HG02938 (cell line): ENCODE measurements at regions not wholly inside any gene's neighbourhood (a gene's known extent, or its start where the extent isn't known, plus 50 kb on each side); places are given as distances from the start of the nearest gene placed in this dataset.

Source experiments
- ATAC-seq: cut with Tn5 transposase; IDR thresholded peaks from one replicate; pipeline ENCODE4 v1.9.1; 2021; ENCODE audit warnings: mild to moderate bottlenecking, moderate library complexity; ENCODE audit not compliant: unreplicated experiment

DNA sequence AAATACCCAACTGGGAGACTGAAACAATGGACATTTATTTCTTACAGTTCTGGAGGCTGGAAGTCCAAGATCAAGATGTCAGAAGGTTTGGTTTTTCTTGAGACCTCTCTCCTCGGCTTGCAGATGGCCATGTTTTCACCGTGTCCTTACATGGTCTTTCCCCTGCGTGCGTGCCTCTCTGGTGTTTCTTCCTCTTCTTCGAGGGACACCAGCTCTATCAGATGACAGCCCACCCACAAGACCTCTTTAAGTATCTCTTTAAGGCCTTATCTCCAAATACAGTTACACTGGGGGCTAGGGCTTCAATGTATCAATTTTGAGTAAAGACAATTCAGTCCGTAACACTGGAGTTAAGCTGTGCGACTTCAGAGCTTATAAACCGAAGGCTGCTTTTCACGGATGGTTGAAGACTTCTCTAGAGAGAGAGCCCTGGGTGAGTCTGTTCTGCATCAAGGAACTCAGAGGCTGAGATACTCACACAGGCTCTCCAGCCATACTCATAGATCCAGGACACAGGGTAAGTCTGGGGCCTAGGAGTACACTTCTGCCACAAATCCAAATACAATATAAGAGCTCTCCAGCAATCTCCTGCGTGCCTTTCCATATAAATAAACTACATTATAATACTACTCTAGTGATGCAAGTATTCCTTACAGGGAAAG is 339.9 kb upstream of the PKDCC start:
- no peak for ATAC-seq

DNA sequence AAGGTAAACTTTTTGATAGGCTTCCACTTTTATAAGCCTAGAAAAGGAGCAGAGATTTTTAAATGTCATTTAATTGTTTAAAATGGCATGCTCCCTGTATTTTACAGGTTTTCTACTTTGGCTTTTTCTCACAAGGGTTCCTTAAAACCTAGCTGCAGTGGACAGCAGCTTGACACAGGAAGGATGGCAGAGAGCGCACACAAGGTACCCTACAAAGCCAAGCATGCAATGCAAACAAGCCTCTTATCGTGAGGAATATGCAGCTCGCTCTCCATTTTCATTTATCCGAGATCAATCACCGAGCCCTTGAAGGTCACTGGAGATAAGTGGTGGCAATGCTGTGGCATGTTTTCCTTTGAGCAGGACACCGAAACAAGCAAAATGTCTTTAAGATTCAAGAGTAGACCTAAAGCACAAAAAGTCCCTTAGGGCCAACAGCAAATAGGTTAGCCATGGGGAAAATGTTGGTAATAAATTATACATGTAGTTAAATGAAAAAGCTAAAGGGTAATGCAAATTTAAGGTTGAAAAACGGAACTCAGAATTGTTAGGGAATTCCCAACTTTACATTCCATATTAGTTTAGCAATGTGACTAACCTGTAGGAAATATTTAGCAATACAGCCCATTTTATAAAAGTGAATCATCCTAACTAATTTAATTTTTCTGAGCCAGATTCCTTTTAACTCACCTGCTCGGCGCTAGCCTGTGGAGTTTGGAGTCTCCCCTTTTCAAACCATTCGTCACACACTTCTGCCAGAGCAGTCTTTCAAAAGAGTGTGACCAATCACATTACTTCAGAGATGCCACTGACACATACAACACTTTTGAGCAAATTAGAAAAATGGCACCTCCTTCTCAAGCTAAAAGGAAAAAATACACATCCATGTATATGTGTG is 337.9 kb upstream of the PKDCC start:
- no peak for ATAC-seq

DNA sequence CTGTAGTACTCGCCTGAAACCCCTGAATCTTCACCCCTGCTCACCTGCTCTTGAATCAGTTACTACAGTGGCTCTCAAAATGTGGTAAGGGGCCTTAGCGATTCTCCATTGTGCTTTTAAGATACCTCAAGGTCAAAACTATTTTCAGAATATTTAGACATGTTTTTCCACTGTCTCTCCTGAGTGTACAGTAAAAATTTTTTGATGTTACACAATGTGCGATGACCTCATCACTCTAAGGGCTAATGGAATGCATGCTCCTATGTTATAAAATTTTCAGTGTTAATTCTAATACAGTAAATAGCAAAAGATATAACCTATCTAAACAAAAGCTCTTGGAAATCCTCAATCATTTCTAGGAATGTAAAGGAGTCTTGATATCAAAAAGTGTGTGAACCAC is 336.9 kb upstream of the PKDCC start:
- no peak for ATAC-seq

DNA sequence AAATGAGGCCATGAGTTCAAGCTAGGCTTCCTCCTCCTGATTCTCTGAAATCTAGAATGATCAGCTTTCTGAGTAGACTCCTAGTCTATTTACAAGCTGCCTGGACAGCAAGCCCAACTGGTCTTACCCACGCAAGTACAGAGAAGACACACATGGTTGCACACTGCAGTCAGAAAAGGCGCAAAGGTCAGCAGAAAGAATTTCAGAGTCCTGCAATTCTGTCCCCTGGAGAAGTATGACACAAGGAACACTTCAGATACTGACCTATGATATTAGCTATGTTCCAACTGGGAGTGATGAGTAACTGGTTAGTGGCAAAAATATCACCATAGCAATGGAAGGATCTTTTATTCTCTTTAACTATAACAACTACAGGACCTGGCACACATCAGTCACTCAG is 336.1 kb upstream of the PKDCC start:
- ATAC-seq, result no peak

DNA sequence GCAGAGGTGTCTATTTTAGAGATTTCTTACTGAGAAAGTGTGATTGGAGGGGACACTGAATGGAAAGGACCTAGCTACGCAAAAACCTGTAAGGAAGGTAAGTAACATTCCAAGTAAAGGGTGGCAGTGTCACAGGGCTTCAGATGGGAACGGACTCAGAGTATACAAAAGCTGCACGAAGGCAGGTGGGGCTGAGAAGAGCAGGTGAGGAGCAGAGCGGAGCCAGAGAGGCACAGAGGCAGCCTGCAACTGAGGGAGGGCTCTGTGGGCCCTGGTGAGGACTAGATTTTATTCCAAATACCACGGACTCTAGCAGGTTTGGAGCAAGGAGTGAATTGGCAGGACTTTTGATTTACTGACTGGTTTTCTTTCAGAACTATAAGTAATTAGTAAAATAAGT is 331.3 kb upstream of the PKDCC start:
- ATAC-seq, result no peak

DNA sequence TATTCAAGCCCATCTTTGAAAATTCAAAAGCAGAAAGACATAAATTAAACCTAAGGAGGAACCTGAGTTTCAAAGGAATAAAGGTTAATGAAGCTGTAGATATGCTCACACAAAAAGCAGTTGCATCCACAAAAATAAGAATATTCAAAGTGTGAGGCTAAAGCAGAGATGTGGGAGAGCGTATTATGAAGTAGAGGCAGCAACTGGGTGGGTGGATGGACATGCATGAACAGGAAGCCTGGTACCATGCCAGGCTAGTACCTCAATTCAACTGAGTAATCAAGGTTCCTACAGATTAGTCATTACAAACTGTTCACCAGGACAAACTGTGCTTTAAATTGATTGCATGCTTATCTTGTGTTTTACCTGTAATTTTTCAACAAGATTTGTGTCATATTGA is 330.0 kb upstream of the PKDCC start:
- ATAC-seq, result no peak

DNA sequence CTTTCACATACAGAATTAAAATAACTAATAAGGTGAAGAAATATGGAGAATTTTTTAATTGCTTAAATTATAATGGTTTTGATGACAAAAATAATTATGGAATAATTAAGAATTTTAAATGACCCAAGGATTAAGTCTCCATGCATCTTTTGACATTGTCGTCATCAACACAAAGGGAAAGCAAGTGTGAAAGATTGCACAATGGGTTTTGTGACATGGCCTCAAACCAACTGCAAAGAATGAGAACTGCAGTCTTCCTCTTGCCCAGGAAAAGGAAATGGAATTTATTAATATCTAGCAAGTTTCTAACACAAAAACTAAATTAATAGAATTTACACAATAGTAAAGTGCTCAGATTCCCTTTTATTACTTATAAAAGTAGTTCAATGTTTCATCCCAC is 329.1 kb upstream of the PKDCC start:
- no peak for ATAC-seq

DNA sequence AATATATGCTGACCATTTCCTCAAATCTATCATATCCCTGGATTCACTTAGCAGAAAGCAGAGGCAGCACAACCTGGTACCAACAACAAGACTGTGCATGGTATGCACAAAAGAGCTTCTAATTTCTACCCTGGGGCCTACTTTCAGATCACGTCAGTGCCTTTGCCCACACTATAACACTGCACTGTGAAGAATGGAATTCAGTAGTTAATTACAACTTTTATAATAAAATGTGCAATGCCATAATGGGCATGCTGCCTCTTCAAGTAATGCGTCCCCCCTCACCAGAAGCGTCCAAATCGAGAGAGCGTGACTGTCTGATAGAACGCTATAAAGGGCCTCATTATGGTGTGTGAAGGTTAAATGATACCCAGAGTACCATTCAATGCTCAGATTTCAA is 328.1 kb upstream of the PKDCC start:
- ATAC-seq, result no peak

DNA sequence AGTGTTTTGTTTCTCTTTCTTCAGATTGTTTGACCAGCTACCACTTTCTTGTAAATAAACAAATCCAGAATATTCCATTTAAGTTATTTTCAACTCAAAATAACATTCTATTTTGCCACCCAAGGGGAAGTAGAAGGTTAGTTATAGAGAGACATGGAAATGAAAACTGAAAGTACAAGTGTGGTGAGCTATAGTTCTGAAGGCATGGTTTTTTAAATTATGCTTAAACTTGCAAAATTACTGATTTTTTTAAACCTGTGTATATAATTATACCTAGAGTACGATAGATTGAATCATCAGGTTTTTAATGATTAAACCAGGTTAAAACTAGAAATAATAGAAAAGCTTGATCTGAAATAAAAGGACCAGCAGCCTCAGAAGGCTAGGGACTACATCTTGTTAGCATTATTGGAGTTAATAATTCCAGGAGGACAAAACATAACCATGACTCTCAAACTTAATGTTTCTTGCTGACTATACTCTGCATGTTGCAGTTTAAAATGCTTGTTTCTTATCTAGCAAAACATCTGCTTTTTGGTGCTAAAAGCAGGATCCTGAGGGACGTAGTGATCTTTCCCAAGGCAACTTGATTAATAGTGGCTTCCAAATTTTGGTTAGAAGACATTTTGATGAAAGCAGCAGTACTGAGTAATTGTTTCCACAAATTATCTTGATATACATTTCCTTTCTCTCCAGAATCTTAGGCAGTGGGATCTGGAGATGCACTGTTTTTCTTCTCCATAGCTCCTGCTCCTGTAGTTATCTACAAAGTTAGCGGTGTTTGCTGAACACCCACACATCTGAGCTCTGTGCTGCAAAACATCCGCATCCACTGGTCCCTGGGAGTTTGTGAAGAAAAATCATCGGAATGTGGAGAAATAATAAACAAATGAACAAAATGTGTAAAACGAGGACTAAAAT is 327.2 kb upstream of the PKDCC start:
- ATAC-seq, result peak; percentile 67

DNA sequence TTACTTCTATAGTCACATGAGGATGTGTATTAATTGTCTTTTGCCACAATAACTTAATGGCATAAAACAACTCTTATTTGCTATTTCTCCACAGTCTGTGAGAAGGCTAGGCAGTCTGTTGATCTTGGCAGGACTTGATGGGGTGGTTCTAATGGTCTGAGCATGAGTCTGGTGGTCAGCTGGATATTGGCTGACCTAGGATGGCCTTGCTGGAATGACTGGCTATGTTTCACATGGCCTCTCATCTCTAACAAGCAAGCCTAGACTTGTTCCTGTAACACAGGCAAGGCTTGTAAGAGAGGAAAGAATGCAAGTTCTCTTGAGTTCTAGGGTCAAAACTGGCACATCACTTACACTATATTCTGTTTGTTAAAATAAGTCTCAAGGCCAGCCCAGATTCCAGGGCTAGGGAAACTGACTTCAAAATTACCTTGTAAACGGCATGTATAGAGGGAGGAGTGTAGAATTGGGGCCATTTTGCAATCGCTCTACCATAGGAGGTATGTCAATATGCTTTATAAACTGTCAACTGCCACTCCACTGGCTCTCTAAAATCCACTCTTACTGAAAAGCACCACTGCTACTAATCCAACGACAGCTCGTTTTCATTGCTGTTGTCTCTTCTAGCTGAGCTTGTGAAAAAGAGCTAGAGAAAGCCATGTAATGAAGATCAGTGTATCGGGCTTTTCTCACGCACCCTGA is 325.0 kb upstream of the PKDCC start:
- ATAC-seq, result no peak

DNA sequence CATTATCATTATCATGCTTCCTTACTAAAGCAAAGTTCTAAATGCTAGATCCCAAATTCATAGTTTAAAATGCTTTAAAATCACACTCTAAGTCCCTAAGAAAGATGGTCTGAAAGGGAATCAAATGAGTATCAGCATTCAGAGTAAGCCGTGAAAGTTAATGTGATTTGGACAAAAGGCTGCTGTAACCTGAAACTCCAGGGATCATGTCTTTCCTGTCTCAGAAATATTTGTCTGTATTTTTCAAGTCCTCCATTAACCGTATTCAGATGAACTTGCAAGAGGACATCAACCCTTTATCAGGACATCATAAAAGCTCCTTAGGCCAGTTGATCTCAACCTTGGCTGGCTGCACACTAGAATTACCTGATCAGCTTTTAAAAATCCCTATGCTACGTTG is 324.3 kb upstream of the PKDCC start:
- ATAC-seq, result no peak

DNA sequence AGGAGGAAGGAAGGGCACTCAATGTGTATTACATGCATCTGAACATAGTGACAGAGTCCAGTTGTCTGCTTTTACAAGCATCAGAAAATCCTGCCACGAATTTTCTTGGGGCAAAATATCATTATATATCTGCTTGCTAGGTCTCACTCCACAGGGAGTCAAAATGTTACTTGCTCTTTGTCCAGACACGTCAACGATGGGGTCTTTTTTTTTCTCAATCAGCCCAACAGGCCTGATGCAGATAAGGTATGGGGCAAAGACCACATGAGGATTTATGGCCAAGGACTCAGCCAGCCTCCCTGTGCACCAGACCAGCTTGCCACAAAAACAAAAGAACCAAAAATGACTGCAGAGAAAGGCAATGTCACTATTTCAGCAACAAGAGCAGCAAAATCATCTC is 323.4 kb upstream of the PKDCC start:
- ATAC-seq, result no peak

DNA sequence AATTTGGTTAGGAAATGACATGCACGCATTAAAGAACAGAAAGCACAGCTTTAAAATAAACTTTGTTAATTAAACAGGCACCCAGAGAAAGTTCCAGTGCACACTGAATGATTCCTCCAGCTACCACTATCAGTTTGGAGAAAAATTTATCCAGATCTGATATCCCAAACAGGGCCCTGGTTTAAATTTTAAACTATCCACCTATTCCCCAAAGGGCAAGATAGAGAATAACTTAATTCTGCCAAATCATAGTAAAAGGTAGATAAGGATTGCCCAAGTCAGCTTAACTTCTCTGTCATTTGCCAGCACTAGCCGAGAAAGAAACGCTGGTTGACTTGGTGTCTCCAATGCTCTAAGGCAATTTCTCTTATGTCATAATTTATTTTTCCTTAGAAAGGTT is 321.9 kb upstream of the PKDCC start:
- no peak for ATAC-seq

DNA sequence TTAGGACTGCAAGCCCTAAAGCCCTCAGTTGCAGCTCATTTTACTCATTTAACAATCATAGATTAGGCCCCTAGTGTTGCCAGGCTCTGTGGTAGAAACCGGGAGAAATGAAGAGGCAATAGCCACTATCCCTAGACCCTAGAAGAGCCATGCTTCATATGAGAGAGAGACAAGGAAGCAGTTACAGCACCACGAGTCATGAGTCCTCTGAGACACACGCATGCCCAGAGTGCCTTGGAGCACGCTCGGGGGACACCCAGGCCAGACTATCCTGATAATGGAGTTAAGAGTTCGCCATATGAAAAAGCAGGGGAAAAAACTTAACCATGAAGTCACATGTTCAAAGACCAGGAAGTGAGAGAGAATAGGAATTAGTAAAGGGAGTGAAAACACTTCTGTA is 321.5 kb upstream of the PKDCC start:
- no peak for ATAC-seq

DNA sequence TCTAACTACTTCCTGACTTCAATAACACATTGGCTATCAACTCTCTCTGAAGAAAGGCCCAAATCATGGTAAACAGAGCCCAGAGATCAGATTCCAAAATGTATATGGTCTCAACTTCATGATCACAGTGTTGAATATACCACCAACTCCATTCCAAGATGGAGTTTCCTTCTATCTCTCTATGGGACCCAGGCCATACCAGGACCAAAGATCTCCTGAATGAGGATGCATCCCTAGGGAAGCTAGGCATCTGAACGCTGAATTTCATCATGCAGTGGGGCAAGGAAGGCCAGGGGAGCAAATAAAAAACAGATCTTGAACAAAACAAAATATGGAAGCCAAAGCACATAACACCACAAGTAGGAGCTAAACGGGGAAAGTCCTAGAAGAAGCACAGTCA is 320.7 kb upstream of the PKDCC start:
- ATAC-seq, result no peak

DNA sequence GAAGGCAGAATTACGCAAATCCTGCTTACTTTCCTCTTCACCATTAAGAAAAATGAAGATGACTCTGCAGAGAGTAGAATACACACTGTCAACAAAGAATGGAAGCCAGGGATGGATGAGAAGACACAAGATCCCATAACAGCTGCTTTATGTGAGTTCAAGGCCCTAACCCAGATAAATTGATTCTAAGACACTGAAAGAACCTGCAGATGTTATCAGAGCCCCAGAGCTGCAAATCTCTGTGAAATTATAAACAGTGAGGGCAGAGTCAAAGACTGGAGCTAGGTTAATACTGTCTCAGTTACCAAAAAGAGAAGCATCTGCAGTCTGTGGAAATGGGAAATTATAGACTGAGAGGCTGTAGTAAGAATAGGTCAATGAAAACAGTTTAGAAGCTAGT is 320.1 kb upstream of the PKDCC start:
- no peak for ATAC-seq

DNA sequence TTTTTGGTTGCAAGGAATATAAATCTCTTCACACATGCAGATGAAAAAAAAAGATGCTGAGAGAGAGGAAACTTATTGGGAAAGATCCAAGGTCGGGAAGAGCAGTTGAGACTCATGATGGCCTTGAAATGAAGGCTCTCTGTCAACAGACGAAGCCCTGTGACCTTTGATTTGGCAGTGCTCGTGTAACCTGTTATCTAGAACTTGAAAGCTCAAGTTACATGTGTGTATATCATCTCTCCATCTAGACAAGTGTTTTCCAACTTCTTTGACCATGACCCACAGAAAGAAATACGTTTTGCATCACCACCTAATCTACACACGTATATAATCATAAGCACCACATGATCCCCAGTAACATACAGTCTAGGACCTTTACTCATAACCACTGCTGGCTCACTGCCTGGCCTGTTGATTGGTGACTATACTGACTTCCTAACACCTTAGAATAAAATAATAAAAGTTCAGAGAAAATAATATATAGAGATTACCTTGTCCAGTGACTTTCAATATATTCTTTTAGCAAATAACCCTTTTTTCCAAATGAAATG is 319.0 kb upstream of the PKDCC start:
- ATAC-seq, result no peak

DNA sequence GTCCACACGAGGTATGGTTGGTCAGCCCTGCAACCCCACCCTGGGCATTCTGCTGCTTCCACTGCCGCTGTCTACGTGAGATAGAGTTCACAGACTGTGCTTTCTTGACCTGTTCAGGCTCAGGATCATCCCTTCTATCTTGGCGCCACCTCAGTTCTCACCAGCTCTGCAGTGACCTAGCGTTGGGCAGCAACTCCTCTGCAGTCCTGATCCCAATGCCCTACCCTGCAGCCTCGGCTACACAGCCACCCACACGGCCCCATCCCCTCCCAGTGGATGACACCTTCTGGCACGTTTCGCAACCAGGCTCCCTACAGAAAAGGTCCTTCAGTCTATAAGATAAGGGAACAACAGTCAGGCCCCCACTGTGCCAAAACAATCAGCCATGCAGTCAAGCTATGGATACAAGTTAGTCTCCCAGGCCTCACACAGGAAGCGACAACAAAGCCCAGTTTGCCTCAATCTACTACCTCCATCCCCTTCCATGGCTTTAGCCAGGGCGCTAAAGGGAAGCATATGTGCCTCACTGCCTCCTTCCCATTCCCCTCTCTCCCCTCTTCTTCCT is 317.9 kb upstream of the PKDCC start:
- ATAC-seq, result no peak

DNA sequence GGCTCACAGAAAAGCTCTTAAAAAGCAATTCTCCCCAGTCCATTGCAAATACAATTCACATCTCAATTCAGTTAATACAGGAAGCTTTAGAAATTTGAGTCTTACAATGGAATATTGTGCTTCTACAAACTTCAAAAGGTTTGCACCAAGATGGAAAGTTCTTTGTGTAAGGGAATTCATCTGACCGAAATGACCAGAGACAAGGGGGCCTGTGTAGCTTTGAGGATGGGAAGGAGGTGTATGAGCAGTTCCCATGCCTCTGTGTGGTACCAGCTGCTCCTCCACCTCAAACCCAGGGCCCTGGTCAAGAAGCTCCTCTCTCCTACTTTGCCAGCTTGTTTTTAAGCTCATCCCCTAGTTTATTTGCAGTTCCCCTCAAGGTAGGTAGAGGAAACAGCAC is 312.8 kb upstream of the PKDCC start:
- no peak for ATAC-seq

DNA sequence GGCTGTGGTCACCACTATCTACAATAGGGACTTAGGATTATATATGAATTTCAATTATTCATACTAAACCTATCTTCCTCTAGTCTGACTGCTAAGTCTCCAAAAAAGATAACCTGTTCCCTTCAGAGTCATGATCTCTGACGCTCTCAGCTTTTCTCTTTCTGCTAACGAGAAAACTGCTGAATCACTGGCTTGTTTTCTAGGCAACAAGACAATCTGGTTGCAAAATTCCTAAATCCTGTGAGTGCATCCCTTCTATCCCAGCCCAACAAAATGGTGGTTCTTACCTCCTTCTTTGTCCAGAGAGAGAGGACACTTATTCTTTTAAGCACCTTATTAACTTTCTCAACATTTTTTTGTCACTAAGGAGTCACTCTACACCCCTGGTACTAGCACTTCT is 312.3 kb upstream of the PKDCC start:
- no peak for ATAC-seq
